ENCODE measurements at regions not wholly inside any gene's neighbourhood (a gene's known extent, or its start where the extent isn't known, plus 50 kb on each side); places are given as distances from the start of the nearest gene placed in this dataset.
"Not testable (repeated sequence)": the region's sequence is repeated elsewhere in the genome, so short reads cannot be mapped to it uniquely, and the experiment has no call there.

- no peaks in the 10 kb centered on the region for H3K4me1 ChIP-seq (ENCODE audit: control insufficient read depth in 1 of 2, insufficient read depth in 2 of 2, low read length in 2 of 2)
- H3K27me3 ChIP-seq (ENCODE audit: control insufficient read depth in 1 of 2, insufficient read depth in 2 of 2, low read length in 1 of 2) = no peaks in the 10 kb centered on the region
- no peaks in the 10 kb centered on the region for H3K9me3 ChIP-seq (ENCODE audit: control insufficient read depth, low read length)
- 86 to 89% methylated on average over 4 of the region's 4 CpGs for WGBS, 2 donors
- DNase-seq (no peak), ATAC-seq (ENCODE audit: low FRiP score) (no peak)
- no peak overlapping the region for H3K4me3 ChIP-seq (ENCODE audit: low read length in 2 of 2)
- H3K27ac ChIP-seq (ENCODE audit: low read depth in 1 of 2, low read length in 2 of 2) = no peak overlapping the region
- intact Hi-C loops (cut with DNase I) = no loop called here
- no peaks in the 10 kb centered on the region for H3K36me3 ChIP-seq (ENCODE audit: control insufficient read depth in 1 of 2, insufficient read depth in 2 of 2, low read length in 1 of 2)
Observed at GRCh38 chr14:82779301-82779700, 1245.6 kb upstream of the SEL1L start.

GRCh38 chr14:82785756-82786482 is 1252.3 kb upstream of the SEL1L start:
- WGBS, 2 donors = 7 to 10% methylated on average over 1 of the region's 1 CpG
- H3K36me3 ChIP-seq (ENCODE audit: control insufficient read depth in 1 of 2, insufficient read depth in 2 of 2, low read length in 1 of 2) = no peaks in the 10 kb centered on the region

GRCh38 chr14:82786483-82786880 is 1252.8 kb upstream of the SEL1L start:
- H3K9me3 ChIP-seq (ENCODE audit: control insufficient read depth, low read length) = no peaks in the 10 kb centered on the region
- H3K36me3 ChIP-seq (ENCODE audit: control insufficient read depth in 1 of 2, insufficient read depth in 2 of 2, low read length in 1 of 2) = no peaks in the 10 kb centered on the region
- DNase-seq (no peak), ATAC-seq (ENCODE audit: low FRiP score) (no peak)
- no peaks in the 10 kb centered on the region for H3K27me3 ChIP-seq (ENCODE audit: control insufficient read depth in 1 of 2, insufficient read depth in 2 of 2, low read length in 1 of 2)
- WGBS, 2 donors = 85 to 89% methylated on average over 3 of the region's 3 CpGs
- no peak overlapping the region for H3K27ac ChIP-seq (ENCODE audit: low read depth in 1 of 2, low read length in 2 of 2)
- no peak overlapping the region for H3K4me3 ChIP-seq (ENCODE audit: low read length in 2 of 2)
- intact Hi-C loops (cut with DNase I) = no loop called here
- H3K4me1 ChIP-seq (ENCODE audit: control insufficient read depth in 1 of 2, insufficient read depth in 2 of 2, low read length in 2 of 2) = no peaks in the 10 kb centered on the region

More at GRCh38 chr14:82785756-82786482, 1252.3 kb upstream of the SEL1L start:
- ATAC-seq (ENCODE audit: low FRiP score) (no peak), DNase-seq (no peak)
- Histone ChIP-seq H3K27ac (ENCODE audit: low read depth in 1 of 2, low read length in 2 of 2) (no peak overlapping the region), H3K27me3 (ENCODE audit: control insufficient read depth in 1 of 2, insufficient read depth in 2 of 2, low read length in 1 of 2) (no peaks in the 10 kb centered on the region), H3K4me3 (ENCODE audit: low read length in 2 of 2) (no peak overlapping the region), H3K4me1 (ENCODE audit: control insufficient read depth in 1 of 2, insufficient read depth in 2 of 2, low read length in 2 of 2) (no peaks in the 10 kb centered on the region), H3K9me3 (ENCODE audit: control insufficient read depth, low read length) (no peaks in the 10 kb centered on the region)
- intact Hi-C loops (cut with DNase I) = no loop called here

- Histone ChIP-seq H3K9me3 (ENCODE audit: control insufficient read depth, low read length) (no peaks in the 10 kb centered on the region), H3K36me3 (ENCODE audit: control insufficient read depth in 1 of 2, insufficient read depth in 2 of 2, low read length in 1 of 2) (no peaks in the 10 kb centered on the region), H3K4me1 (ENCODE audit: control insufficient read depth in 1 of 2, insufficient read depth in 2 of 2, low read length in 2 of 2) (no peaks in the 10 kb centered on the region), H3K4me3 (ENCODE audit: low read length in 2 of 2) (no peak overlapping the region), H3K27ac (ENCODE audit: low read depth in 1 of 2, low read length in 2 of 2) (no peak overlapping the region), H3K27me3 (ENCODE audit: control insufficient read depth in 1 of 2, insufficient read depth in 2 of 2, low read length in 1 of 2) (no peaks in the 10 kb centered on the region)
- intact Hi-C loops (cut with DNase I) = no loop called here
- WGBS, 2 donors = 73 to 78% methylated on average over 4 of the region's 4 CpGs
- ATAC-seq (ENCODE audit: low FRiP score) (no peak), DNase-seq (no peak)
Observed at GRCh38 chr14:82796086-82796485, 1262.4 kb upstream of the SEL1L start.

- 78 to 86% methylated on average over 1 of the region's 1 CpG for WGBS, 2 donors
- no peak overlapping the region for H3K27ac ChIP-seq (ENCODE audit: low read depth in 1 of 2, low read length in 2 of 2)
- no peaks in the 10 kb centered on the region for H3K36me3 ChIP-seq (ENCODE audit: control insufficient read depth in 1 of 2, insufficient read depth in 2 of 2, low read length in 1 of 2)
- intact Hi-C loops (cut with DNase I) = no loop called here
- DNase-seq (no peak), ATAC-seq (ENCODE audit: low FRiP score) (no peak)
- H3K27me3 ChIP-seq (ENCODE audit: control insufficient read depth in 1 of 2, insufficient read depth in 2 of 2, low read length in 1 of 2) = no peaks in the 10 kb centered on the region
- no peak overlapping the region for H3K4me3 ChIP-seq (ENCODE audit: low read length in 2 of 2)
- no peaks in the 10 kb centered on the region for H3K9me3 ChIP-seq (ENCODE audit: control insufficient read depth, low read length)
- no peaks in the 10 kb centered on the region for H3K4me1 ChIP-seq (ENCODE audit: control insufficient read depth in 1 of 2, insufficient read depth in 2 of 2, low read length in 2 of 2)
Observed at GRCh38 chr14:82798276-82798675, 1264.6 kb upstream of the SEL1L start.

GRCh38 chr14:82805892-82806825 is 1272.5 kb upstream of the SEL1L start:
- no peaks in the 10 kb centered on the region for H3K27me3 ChIP-seq (ENCODE audit: control insufficient read depth in 1 of 2, insufficient read depth in 2 of 2, low read length in 1 of 2)
- 93 to 94% methylated on average over 7 of the region's 7 CpGs for WGBS, 2 donors
- H3K9me3 ChIP-seq (ENCODE audit: control insufficient read depth, low read length) = no peaks in the 10 kb centered on the region
- intact Hi-C loops (cut with DNase I) = no loop called here
- DNase-seq = no peak
- no peaks in the 10 kb centered on the region for H3K36me3 ChIP-seq (ENCODE audit: control insufficient read depth in 1 of 2, insufficient read depth in 2 of 2, low read length in 1 of 2)
- H3K27ac ChIP-seq (ENCODE audit: low read depth in 1 of 2, low read length in 2 of 2) = no peak overlapping the region
- H3K4me3 ChIP-seq (ENCODE audit: low read length in 2 of 2) = no peak overlapping the region
- H3K4me1 ChIP-seq (ENCODE audit: control insufficient read depth in 1 of 2, insufficient read depth in 2 of 2, low read length in 2 of 2) = peaks cover 0 to 4% of the 10 kb centered on the region in 2 donors
- ATAC-seq (ENCODE audit: low FRiP score) = no peak

- ATAC-seq (ENCODE audit: low FRiP score) (no peak), DNase-seq (no peak)
- H3K27ac ChIP-seq (ENCODE audit: low read depth in 1 of 2, low read length in 2 of 2) = no peak overlapping the region
- H3K9me3 ChIP-seq (ENCODE audit: control insufficient read depth, low read length) = no peaks in the 10 kb centered on the region
- H3K4me3 ChIP-seq (ENCODE audit: low read length in 2 of 2) = no peak overlapping the region
- WGBS, 2 donors = 91 to 98% methylated on average over 2 of the region's 2 CpGs
- peaks cover 0 to 4% of the 10 kb centered on the region in 2 donors for H3K4me1 ChIP-seq (ENCODE audit: control insufficient read depth in 1 of 2, insufficient read depth in 2 of 2, low read length in 2 of 2)
- intact Hi-C loops (cut with DNase I) = no loop called here
- no peaks in the 10 kb centered on the region for H3K27me3 ChIP-seq (ENCODE audit: control insufficient read depth in 1 of 2, insufficient read depth in 2 of 2, low read length in 1 of 2)
- H3K36me3 ChIP-seq (ENCODE audit: control insufficient read depth in 1 of 2, insufficient read depth in 2 of 2, low read length in 1 of 2) = no peaks in the 10 kb centered on the region
Observed at GRCh38 chr14:82811246-82811645, 1277.6 kb upstream of the SEL1L start.

- H3K9me3 ChIP-seq (ENCODE audit: control insufficient read depth, low read length); H3K27ac ChIP-seq (ENCODE audit: low read depth in 1 of 2, low read length in 2 of 2); H3K27me3 ChIP-seq (ENCODE audit: control insufficient read depth in 1 of 2, insufficient read depth in 2 of 2, low read length in 1 of 2); H3K4me1 ChIP-seq (ENCODE audit: control insufficient read depth in 1 of 2, insufficient read depth in 2 of 2, low read length in 2 of 2); ATAC-seq (ENCODE audit: low FRiP score); DNase-seq; H3K36me3 ChIP-seq (ENCODE audit: control insufficient read depth in 1 of 2, insufficient read depth in 2 of 2, low read length in 1 of 2); intact Hi-C loops (cut with DNase I); H3K4me3 ChIP-seq (ENCODE audit: low read length in 2 of 2): not testable (repeated sequence)
- 97 to 98% methylated on average over 25 to 28 of the region's 28 CpGs for WGBS, 2 donors
Observed at GRCh38 chr14:82814339-82814738, 1280.7 kb upstream of the SEL1L start.

All from aorta (tissue), 5 donors.